ENCODE measurements at regions not wholly inside any gene's neighbourhood (a gene's known extent, or its start where the extent isn't known, plus 50 kb on each side); places are given as distances from the start of the nearest gene placed in this dataset.

DNA sequence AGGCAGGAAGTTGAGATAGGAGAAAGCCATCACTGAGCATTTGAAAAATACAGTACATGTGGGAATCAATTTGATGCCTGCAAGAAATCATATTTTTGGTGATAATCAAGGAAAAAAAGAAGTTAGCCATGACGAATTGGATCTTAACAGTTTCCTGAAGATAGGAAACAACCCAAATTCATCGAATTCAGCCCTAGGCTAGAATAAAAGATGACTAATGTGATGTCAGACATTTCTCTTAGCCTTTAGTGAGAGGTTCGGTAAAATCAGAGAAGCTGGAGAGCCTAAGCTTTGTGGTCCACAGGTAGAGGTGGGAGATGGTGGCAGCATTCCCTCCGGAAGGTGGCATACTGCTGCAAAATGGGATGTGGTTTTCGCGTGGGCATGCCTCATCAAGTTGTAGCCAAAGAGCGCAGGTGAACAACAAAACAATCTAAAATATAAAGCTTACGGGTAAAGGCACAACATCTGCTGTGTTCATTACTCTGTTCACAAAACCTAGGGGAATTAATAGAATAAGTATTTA lies 144.1 kb upstream of the ALCAM start:
- TF ChIP-seq SP1 (IDR thresholded peaks at IDR 0.05) (no peak), BHLHE40 (IDR thresholded peaks at IDR 0.05; ENCODE audit: borderline replicate concordance) (no peak)

Measured in HEK293T (cell line).